C4-2B (cell line): ENCODE measurements at regions not wholly inside any gene's neighbourhood (a gene's known extent, or its start where the extent isn't known, plus 50 kb on each side); places are given as distances from the start of the nearest gene placed in this dataset.

Experiments used
- H3K27ac ChIP-seq: fragments of 450-650 bp; 2 replicates; pipeline ENCODE4 v1.5.1; 2017
- ZFX ChIP-seq: fragments of 450-650 bp; IDR thresholded peaks from 2 replicates; pipeline ENCODE4 v1.6.1; 2017
- TF ChIP-seq, protein P1 (sequence below): fragments of 450-650 bp; conservative IDR thresholded peaks from 2 replicates; pipeline ENCODE4 v1.5.1; 2017; ENCODE audit warnings: mild to moderate bottlenecking

DNA sequence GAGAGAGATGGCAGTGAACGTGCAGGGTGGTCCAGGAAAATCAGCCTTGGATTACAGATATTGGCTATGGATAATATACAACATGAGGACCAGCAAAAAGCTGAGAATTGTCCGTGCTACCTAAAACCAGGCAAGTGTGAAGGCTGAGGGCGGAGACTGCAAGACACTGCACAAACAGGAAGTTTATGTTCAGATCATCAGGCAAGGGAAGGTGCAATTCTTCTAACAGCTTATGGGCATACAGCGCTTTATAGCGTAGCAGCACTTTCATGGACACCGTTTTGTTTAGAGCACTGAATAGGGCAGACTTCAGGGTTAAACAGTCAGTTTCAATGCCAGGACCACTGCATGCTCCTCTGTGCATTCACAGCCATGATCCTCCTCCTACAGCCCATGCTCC lies 93.1 kb upstream of the TMEM45B start:
- H3K27ac ChIP-seq: no peak overlapping the region
- TF ChIP-seq ZFX: no peak
- TF ChIP-seq, protein P1, sequence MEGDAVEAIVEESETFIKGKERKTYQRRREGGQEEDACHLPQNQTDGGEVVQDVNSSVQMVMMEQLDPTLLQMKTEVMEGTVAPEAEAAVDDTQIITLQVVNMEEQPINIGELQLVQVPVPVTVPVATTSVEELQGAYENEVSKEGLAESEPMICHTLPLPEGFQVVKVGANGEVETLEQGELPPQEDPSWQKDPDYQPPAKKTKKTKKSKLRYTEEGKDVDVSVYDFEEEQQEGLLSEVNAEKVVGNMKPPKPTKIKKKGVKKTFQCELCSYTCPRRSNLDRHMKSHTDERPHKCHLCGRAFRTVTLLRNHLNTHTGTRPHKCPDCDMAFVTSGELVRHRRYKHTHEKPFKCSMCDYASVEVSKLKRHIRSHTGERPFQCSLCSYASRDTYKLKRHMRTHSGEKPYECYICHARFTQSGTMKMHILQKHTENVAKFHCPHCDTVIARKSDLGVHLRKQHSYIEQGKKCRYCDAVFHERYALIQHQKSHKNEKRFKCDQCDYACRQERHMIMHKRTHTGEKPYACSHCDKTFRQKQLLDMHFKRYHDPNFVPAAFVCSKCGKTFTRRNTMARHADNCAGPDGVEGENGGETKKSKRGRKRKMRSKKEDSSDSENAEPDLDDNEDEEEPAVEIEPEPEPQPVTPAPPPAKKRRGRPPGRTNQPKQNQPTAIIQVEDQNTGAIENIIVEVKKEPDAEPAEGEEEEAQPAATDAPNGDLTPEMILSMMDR: no peak

- TF ChIP-seq, protein P1: no peak
- TF ChIP-seq ZFX: no peak
- H3K27ac ChIP-seq: no peak overlapping the region
These were observed 92.4 kb upstream of the TMEM45B start for GRCh38 chr11:129723146-129723760.

DNA sequence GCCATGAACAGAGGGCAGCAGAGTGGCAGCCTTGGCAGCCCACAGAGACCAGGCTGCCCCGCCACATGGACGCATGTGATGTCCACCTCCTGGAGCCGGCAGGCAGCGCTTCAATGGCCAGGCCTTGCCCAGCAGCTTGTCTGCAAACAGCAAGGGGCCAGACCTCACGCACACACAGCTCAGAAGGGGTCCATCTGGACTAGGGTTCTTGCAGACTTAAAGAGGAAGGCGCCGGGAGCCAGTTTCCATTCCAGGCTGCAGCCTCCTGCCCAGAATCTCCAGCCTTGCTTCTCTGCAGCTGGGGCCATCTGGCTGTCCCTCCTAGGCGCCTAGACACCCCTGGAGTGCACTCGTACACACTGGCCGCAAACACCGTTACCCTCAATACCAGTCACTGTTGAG lies 91.9 kb upstream of the TMEM45B start:
- TF ChIP-seq ZFX: no peak
- TF ChIP-seq, protein P1: no peak
- no peak overlapping the region for H3K27ac ChIP-seq

GRCh38 chr11:129724866-129725265 lies 90.8 kb upstream of the TMEM45B start:
- no peak for TF ChIP-seq ZFX
- TF ChIP-seq, protein P1: no peak
- no peak overlapping the region for H3K27ac ChIP-seq

- TF ChIP-seq, protein P1: no peak
- no peak for TF ChIP-seq ZFX
- no peak overlapping the region for H3K27ac ChIP-seq
These were observed 89.5 kb upstream of the TMEM45B start for GRCh38 chr11:129726179-129726578.

- TF ChIP-seq, protein P1: no peak
- TF ChIP-seq ZFX: no peak
- no peak overlapping the region for H3K27ac ChIP-seq
These were observed 87.1 kb upstream of the TMEM45B start for GRCh38 chr11:129728581-129728980.

DNA sequence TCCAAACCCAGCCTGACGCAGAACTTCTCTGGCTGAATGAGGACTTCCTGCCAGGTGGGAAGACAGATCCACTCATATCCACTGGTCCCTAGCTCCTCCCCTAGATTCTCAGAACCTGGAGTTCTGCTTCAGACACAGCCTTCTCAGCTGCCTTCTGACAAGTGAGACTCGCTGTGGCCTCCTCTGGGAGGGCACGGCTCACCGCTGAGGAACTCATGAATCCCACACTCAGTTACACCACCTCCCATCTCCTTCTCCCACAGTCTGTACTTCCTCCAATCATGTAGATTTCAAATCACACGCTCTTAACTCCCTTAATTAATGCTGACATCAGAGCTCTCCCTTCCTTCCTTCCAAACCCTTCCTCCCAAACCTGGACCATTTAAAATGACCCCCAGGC lies 86.4 kb upstream of the TMEM45B start:
- no peak overlapping the region for H3K27ac ChIP-seq
- TF ChIP-seq, protein P1: no peak
- no peak for TF ChIP-seq ZFX
